ENCODE measurements at regions not wholly inside any gene's neighbourhood (a gene's known extent, or its start where the extent isn't known, plus 50 kb on each side); places are given as distances from the start of the nearest gene placed in this dataset.

DNA sequence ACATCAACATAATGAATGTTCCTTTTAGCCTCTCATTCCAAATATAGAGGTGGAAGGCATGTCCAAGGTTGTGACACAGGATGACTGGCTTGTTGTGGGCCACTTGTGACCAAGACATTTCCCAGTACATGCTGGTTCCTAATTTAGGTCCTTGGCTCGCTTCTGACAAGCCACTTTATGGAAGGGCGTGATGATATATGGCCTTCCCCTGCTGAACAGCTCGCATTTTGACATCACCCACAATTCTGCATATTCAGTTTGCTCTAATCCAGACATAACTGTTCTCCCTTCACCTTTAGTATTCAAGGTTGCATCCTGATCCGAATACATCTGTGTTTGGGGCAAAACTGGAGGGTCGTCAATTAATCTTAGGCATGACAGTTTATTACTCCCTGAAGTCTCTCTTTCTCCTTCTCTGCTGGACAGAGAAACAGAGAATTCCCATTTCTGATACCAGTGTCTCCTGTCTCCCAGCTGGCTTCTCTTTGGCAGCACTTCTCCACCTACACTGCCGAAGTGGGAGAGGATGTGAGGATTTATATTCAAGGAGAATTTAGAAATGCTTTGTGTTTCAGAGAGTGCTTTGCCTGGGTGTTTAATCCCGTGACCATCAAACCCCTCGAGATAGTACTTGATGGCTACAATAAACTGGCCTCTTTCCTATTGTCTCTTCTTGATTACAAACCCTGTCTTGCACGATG lies 815.5 kb upstream of the RBFOX1 start:
- TF ChIP-seq, protein P1, sequence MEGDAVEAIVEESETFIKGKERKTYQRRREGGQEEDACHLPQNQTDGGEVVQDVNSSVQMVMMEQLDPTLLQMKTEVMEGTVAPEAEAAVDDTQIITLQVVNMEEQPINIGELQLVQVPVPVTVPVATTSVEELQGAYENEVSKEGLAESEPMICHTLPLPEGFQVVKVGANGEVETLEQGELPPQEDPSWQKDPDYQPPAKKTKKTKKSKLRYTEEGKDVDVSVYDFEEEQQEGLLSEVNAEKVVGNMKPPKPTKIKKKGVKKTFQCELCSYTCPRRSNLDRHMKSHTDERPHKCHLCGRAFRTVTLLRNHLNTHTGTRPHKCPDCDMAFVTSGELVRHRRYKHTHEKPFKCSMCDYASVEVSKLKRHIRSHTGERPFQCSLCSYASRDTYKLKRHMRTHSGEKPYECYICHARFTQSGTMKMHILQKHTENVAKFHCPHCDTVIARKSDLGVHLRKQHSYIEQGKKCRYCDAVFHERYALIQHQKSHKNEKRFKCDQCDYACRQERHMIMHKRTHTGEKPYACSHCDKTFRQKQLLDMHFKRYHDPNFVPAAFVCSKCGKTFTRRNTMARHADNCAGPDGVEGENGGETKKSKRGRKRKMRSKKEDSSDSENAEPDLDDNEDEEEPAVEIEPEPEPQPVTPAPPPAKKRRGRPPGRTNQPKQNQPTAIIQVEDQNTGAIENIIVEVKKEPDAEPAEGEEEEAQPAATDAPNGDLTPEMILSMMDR (IDR thresholded peaks at IDR 0.05): no peak
- no peak for TF ChIP-seq POLR2A (IDR thresholded peaks at IDR 0.05)
